ENCODE measurements at regions not wholly inside any gene's neighbourhood (a gene's known extent, or its start where the extent isn't known, plus 50 kb on each side); places are given as distances from the start of the nearest gene placed in this dataset.

DNA sequence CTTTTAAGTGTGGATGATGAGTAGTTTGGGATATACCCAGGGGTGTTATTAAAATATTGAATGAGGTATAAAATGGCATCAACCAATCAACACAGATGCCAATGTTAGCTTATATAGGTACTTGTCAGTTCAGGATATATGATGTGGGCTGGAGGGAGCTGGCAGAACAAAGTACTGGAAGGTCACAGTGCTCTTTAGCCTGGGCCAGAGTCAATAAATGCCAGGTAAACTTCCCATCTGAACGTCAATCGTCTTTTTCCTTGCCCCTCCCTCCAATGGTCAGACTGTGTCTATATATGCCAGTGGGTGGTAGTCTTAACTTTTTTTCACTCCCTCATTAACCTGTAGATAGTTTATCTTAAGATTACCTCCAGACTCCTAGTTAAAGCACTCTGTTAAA is 140.8 kb upstream of the RBMS1 start:
- DNase-seq, result no peak

- no peak for DNase-seq
Measured at GRCh38 chr2:160635488-160635887, 141.9 kb upstream of the RBMS1 start.

GRCh38 chr2:160639472-160639871 is 145.9 kb upstream of the RBMS1 start:
- no peak for DNase-seq

- DNase-seq, result no peak
Measured at GRCh38 chr2:160646684-160647444, 153.3 kb upstream of the RBMS1 start.

GRCh38 chr2:160647967-160648685 is 154.5 kb upstream of the RBMS1 start:
- DNase-seq, result no peak

DNA sequence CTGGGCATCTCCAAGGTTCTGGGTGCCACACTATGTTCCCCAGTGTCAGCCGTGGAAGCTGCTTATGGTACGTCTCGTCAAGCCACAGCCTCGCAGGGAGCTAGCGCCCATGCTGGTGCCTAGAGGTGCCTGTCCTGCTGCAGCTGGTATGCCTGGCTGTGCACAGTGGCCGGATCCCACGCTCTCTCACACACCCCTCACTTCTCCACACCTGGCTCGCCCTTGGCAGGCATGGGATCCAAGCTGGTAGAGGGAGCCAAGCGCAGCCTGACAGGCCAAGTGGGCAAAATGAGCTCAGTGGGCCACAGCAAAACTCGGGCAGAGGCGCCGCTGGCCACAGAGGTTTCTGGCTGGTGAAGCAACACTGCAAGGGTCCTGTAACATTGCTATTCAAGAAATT is 156.1 kb upstream of the RBMS1 start:
- no peak for DNase-seq

DNA sequence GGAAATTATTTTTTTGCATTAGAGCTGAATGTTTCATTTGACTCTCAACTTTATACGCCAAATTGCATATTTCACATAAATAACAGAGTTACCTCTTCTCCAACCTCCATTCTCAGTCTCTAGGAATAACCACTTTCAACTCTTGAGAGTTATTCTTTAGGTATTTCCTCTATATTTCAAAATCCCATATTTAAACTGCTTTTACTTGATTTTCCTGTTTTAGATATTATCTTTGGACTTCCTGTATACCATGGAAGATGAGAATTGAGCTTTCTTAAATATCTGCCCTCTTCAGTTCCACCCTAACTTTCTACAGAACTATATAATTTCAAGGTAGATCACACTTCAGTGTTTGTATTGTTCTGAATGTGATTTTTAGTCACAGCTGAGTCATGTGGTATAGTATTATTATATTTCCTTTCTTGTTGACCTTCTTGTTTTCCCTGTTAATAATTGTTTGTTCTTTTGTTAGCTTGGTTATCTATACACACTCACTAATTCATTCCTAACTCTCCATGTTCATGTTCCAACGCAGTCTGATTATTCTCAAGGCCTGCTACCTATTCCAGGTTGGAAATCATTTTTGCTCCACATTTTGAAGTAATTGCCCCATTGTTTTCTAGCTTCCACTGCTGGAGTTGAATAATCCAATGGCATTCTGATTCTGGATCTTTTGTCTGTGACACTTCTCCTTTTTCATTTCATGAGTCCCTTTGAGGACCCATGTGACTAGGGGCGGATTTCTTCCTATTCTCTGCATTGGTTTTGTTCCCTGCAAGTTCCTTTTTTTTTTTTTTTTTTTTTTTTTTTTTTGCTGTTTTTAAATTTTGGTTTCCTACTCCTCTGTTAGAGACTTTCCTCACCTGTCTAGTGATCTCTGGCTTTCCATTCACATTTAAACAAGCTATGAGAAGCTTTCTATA is 156.8 kb upstream of the RBMS1 start:
- peak; percentile 56 for DNase-seq

- DNase-seq, result no peak
Measured at GRCh38 chr2:160651416-160652200, 158.0 kb upstream of the RBMS1 start.

- DNase-seq, result peak; percentile 55
Measured at GRCh38 chr2:160652236-160652635, 158.6 kb upstream of the RBMS1 start.

GRCh38 chr2:160657196-160657595 is 163.6 kb upstream of the RBMS1 start:
- no peak for DNase-seq

GRCh38 chr2:160658851-160659250 is 165.2 kb upstream of the RBMS1 start:
- DNase-seq, result no peak

- DNase-seq, result no peak
Measured at GRCh38 chr2:160660741-160661140, 167.1 kb upstream of the RBMS1 start.

- DNase-seq, result no peak
Measured at GRCh38 chr2:160664603-160665140, 171.1 kb upstream of the RBMS1 start.

- DNase-seq, result no peak
Measured at GRCh38 chr2:160666154-160667060, 172.8 kb upstream of the RBMS1 start.

DNA sequence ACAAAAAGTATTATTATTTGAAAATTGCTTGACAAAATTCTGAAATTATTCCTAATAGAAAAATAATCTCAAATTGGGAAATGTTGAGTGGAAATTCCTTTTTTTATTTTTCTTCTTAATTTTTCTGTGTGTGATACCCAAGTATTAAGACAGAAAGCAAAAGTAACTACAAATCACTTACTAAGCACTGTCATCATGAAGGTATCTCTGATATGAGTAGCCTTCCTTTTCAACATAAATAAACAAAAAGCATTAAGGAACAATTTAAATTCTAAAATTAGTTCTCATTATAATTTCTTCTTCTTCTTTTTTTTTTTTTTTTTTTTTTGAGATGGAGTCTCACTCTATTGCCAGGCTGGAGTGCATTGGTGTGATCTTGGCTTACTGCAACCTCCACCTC is 174.2 kb upstream of the RBMS1 start:
- no peak for DNase-seq

DNA sequence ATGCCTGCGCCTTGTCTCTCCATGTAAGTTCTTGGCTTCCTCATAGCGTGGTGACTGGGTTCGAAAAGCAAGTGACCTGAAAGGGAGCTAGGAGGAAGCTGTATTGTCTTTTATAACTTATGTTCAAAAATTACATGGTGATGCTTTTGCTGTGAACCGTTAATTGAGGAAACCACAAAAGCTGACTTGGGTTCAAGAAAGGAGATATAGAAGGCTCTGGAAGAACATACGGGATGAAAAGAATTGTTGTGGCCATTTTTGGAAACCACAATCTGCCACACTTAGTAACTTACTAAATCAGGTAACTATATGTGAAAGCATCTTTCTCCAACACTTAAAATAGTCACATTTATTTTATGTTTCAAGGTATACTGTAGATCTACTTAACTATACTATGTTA is 177.0 kb upstream of the RBMS1 start:
- no peak for DNase-seq

- DNase-seq, result no peak
Measured at GRCh38 chr2:160672211-160672610, 178.6 kb upstream of the RBMS1 start.

GRCh38 chr2:160674146-160674750 is 180.6 kb upstream of the RBMS1 start:
- no peak for DNase-seq

DNA sequence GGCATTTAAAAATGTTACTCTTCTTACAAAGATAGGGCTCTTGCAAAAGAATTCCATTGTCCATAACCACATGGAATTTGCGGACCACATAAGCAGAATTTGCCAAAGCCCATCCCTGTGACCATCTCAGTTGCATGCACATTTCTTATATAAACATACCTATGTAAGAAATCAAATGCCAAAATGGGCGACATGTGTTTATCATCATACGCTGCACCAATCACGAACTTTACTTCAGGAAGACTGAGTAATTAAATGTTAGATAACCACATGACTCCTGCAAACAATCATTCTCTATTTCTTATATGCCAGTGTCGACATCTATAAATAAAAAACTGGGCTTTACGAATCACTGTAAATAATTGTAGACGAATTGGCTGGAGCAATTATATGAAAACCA is 186.1 kb upstream of the RBMS1 start:
- no peak for DNase-seq

GRCh38 chr2:160680294-160680693 is 186.7 kb upstream of the RBMS1 start:
- DNase-seq, result no peak

DNA sequence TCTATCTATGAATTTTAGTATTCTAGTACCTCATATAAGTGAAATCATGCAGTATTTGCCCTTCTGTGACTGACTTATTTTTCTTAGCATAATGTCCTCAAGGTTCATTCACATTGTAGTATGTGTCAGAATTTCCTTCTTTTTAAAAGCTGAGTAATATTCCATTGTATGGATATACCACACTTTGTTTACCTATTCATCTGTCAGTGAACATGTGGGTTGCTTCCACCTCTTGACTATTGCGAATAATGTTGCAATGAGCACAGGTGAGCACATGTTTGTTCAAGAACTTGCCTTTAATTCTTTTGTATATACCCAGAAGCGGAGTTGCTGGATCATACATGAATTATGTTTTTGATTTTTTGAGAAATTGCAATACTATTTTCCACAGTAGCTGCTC is 187.4 kb upstream of the RBMS1 start:
- no peak for DNase-seq

Measured in hematopoietic multipotent progenitor cell treated with erythropoietin and hydrocortisone succinate and interleukin-3 and kit ligand, for 6 days (in vitro differentiated cells).